Esophagus squamous epithelium (tissue), 5 donors: ENCODE measurements at regions not wholly inside any gene's neighbourhood (a gene's known extent, or its start where the extent isn't known, plus 50 kb on each side); places are given as distances from the start of the nearest gene placed in this dataset.

Experiments
- DNase-seq: peaks from one replicate; lab custom pipeline; 2025; lab: John Stamatoyannopoulos, UW
- H3K27ac ChIP-seq, 4 donors: fragments of 200-600 bp; sonication (generic); one replicate each; pipeline ENCODE4 v1.5.1; 2016 to 2019; ENCODE audit warnings: mild to moderate bottlenecking in 1 of 4
- H3K27me3 ChIP-seq, 4 donors: fragments of 200-600 bp; sonication (generic); 1 replicate in 3 of 4; 2 replicates in 1 of 4; pipeline versions ENCODE4 v1.5.1 to v1.6.0; 2017 to 2021; ENCODE audit warnings: antibody characterized with exemption in 1 of 4
- H3K36me3 ChIP-seq, 3 donors: fragments of 200-600 bp; sonication (generic); one replicate each; pipeline ENCODE4 v1.5.1; 2016 to 2019
- H3K4me1 ChIP-seq, 3 donors: fragments of 200-600 bp; sonication (generic); one replicate each; pipeline ENCODE4 v1.5.1; 2017 to 2019
- H3K4me3 ChIP-seq, 4 donors: fragments of 200-600 bp; sonication (generic); 1 replicate in 3 of 4; 2 replicates in 1 of 4; pipeline ENCODE4 v1.5.1; 2016 to 2019; ENCODE audit warnings: mild to moderate bottlenecking in 2 of 4, moderate library complexity in 1 of 4
- H3K9me3 ChIP-seq, 3 donors: fragments of 200-600 bp; sonication (generic); one replicate each; pipeline ENCODE4 v1.5.1; 2016 to 2019
- POLR2A ChIP-seq, 4 donors: fragments of 450-650 bp; IDR thresholded peaks; one replicate each; pipeline ENCODE4 v1.6.1; 2017; ENCODE audit warnings: antibody characterized with exemption in 4 of 4, mild to moderate bottlenecking in 4 of 4, moderate library complexity in 3 of 4
- WGBS, 2 donors: methylation state at CpG; one replicate each; pipeline ENCODE4 v1.1.5; 2018; 5-methylcytosine and 5-hydroxymethylcytosine counted together
- intact Hi-C: fragments of 100-400 bp; cut with DNase I; formaldehyde crosslinking; loops from one replicate; pipeline ENCODE4 v1.15.0; 2022
- TF ChIP-seq, protein P1 (sequence below), 6 experiments: fragments of 450-650 bp in 4 of 6; fragments of 200-600 bp in 2 of 6; sonication (generic) in 2 of 6; IDR thresholded peaks; one replicate each; pipeline ENCODE4 v1.5.1; 2016 to 2019; ENCODE audit warnings: antibody characterized with exemption in 6 of 6, mild to moderate bottlenecking in 4 of 6, moderate library complexity in 4 of 6
- donor health status: DM: yes; HTN: yes; CAD: no.

DNA sequence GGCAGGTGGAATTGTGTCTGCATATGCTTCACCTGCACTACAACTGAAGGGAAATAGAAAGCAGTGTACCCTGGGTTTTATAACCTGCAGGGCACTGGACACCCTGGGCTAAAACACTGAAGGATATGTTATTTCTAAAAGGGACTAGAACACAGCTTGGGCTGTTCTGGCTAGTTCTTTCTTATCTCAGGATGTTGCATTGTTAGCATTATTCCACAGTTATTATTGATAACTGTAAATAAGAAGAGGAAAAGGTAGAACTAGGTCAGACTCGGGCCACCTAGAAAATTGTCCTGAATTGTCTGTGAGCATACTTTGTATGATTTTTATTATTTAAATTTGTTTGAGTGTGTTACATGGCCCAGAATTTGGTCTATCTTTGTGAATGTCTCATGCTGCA lies 493.9 kb upstream of the CDH9 start:
- no peaks in the 10 kb centered on the region for H3K9me3 ChIP-seq
- H3K36me3 ChIP-seq = no peaks in the 10 kb centered on the region
- intact Hi-C loops = no loop called here
- H3K4me3 ChIP-seq = no peak overlapping the region
- H3K4me1 ChIP-seq = no peaks in the 10 kb centered on the region
- 57 to 63% methylated on average over 1 of the region's 1 CpG for WGBS, 2 donors
- no peak for DNase-seq
- H3K27me3 ChIP-seq = no peaks in the 10 kb centered on the region
- H3K27ac ChIP-seq = no peak overlapping the region
- TF ChIP-seq, protein P1, sequence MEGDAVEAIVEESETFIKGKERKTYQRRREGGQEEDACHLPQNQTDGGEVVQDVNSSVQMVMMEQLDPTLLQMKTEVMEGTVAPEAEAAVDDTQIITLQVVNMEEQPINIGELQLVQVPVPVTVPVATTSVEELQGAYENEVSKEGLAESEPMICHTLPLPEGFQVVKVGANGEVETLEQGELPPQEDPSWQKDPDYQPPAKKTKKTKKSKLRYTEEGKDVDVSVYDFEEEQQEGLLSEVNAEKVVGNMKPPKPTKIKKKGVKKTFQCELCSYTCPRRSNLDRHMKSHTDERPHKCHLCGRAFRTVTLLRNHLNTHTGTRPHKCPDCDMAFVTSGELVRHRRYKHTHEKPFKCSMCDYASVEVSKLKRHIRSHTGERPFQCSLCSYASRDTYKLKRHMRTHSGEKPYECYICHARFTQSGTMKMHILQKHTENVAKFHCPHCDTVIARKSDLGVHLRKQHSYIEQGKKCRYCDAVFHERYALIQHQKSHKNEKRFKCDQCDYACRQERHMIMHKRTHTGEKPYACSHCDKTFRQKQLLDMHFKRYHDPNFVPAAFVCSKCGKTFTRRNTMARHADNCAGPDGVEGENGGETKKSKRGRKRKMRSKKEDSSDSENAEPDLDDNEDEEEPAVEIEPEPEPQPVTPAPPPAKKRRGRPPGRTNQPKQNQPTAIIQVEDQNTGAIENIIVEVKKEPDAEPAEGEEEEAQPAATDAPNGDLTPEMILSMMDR (IDR thresholded peaks at IDR 0.05) = no peak
- no peak for TF ChIP-seq POLR2A (IDR thresholded peaks at IDR 0.05)

DNA sequence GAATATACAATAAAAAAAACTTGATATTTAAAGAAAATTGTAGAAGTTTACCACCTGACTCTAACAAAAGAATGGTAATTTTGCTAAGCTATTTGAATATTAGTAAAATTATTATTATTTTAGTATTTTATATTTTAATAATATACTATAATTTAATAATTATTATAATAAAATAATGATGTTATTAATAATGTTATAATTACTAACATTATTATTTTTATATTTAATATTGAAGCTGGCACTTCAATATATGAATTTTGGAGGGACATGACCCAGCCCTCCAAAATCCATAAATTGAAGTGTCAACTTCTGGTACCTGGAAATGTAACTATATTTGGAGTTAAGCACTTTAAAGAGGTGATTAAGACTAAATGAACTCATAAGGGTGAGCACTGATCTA lies 486.1 kb upstream of the CDH9 start:
- H3K9me3 ChIP-seq = peaks cover 0 to 6% (median 0%) of the 10 kb centered on the region in 3 donors
- H3K36me3 ChIP-seq = no peaks in the 10 kb centered on the region
- no peak for DNase-seq
- H3K27ac ChIP-seq = no peak overlapping the region
- H3K4me3 ChIP-seq = no peak overlapping the region
- TF ChIP-seq POLR2A (IDR thresholded peaks at IDR 0.05) = no peak
- TF ChIP-seq, protein P1 (IDR thresholded peaks at IDR 0.05) = no peak
- no peaks in the 10 kb centered on the region for H3K4me1 ChIP-seq
- H3K27me3 ChIP-seq = no peaks in the 10 kb centered on the region
- intact Hi-C loops = no loop called here

DNA sequence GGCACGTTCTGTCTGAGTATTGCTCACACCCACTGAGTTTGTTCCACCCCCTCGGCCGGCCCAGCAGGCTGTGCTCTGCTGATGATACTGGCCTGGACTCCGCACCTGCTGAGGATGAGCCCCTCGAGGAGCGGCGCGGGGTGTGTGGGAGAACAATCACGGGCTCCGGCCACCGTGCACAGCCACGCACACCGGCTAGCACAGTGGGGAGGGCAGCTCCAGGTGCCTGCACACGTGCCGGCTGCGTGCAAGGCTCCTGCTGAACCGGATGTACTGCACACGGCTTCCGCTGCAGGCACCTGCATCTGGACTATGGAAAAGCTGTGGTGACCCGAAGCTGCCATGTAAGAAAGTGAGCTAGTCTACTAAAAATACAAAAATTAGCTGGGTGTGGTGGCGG lies 485.2 kb upstream of the CDH9 start:
- DNase-seq = no peak
- H3K4me3 ChIP-seq = no peak overlapping the region
- 57 to 84% methylated on average over 1 to 7 of the region's 21 CpGs for WGBS, 2 donors
- intact Hi-C loops = no loop called here
- peaks cover 0 to 15% (median 0%) of the 10 kb centered on the region in 3 donors for H3K9me3 ChIP-seq
- TF ChIP-seq POLR2A (IDR thresholded peaks at IDR 0.05) = no peak
- TF ChIP-seq, protein P1 (IDR thresholded peaks at IDR 0.05) = no peak
- no peak overlapping the region for H3K27ac ChIP-seq
- H3K4me1 ChIP-seq = no peaks in the 10 kb centered on the region
- no peaks in the 10 kb centered on the region for H3K27me3 ChIP-seq
- no peaks in the 10 kb centered on the region for H3K36me3 ChIP-seq

- H3K4me3 ChIP-seq = no peak overlapping the region
- H3K9me3 ChIP-seq = peaks cover 0 to 25% (median 0%) of the 10 kb centered on the region in 3 donors
- H3K36me3 ChIP-seq = no peaks in the 10 kb centered on the region
- no peak for TF ChIP-seq POLR2A (IDR thresholded peaks at IDR 0.05)
- TF ChIP-seq, protein P1 (IDR thresholded peaks at IDR 0.05) = no peak
- DNase-seq = no peak
- no peaks in the 10 kb centered on the region for H3K27me3 ChIP-seq
- H3K27ac ChIP-seq = no peak overlapping the region
- intact Hi-C loops = no loop called here
- H3K4me1 ChIP-seq = no peaks in the 10 kb centered on the region
- 68 to 76% methylated on average over 2 of the region's 2 CpGs for WGBS, 2 donors
These were observed 478.1 kb upstream of the CDH9 start for GRCh38 chr5:27516437-27516836.

GRCh38 chr5:27511061-27511460 lies 472.7 kb upstream of the CDH9 start:
- intact Hi-C loops = no loop called here
- H3K9me3 ChIP-seq = peaks cover 0 to 3% (median 0%) of the 10 kb centered on the region in 3 donors
- no peak for TF ChIP-seq POLR2A (IDR thresholded peaks at IDR 0.05)
- TF ChIP-seq, protein P1 (IDR thresholded peaks at IDR 0.05) = no peak
- H3K36me3 ChIP-seq = no peaks in the 10 kb centered on the region
- H3K27ac ChIP-seq = no peak overlapping the region
- WGBS, 2 donors = 49 to 50% methylated on average over 3 of the region's 3 CpGs
- no peak for DNase-seq
- no peaks in the 10 kb centered on the region for H3K27me3 ChIP-seq
- no peaks in the 10 kb centered on the region for H3K4me1 ChIP-seq
- no peak overlapping the region for H3K4me3 ChIP-seq
